ENCODE measurements at regions not wholly inside any gene's neighbourhood (a gene's known extent, or its start where the extent isn't known, plus 50 kb on each side); places are given as distances from the start of the nearest gene placed in this dataset.

GRCh38 chr9:81532251-81532650 is 157.1 kb downstream of the TLE1 start:
- no peak for DNase-seq
- in situ Hi-C loops (cut with HindIII; ENCODE audit: low pct_ligation_motif_present, low pct_unique_long_range_greater_than_20kb, low sequenced_read_pairs) = no loop called here

GRCh38 chr9:81531511-81531910 is 157.8 kb downstream of the TLE1 start:
- in situ Hi-C loops (cut with HindIII; ENCODE audit: low pct_ligation_motif_present, low pct_unique_long_range_greater_than_20kb, low sequenced_read_pairs) = no loop called here

GRCh38 chr9:81530846-81531245 is 158.5 kb downstream of the TLE1 start:
- in situ Hi-C loops (cut with HindIII; ENCODE audit: low pct_ligation_motif_present, low pct_unique_long_range_greater_than_20kb, low sequenced_read_pairs) = no loop called here

More at GRCh38 chr9:81531511-81531910, 157.8 kb downstream of the TLE1 start:
- no peak for DNase-seq

GRCh38 chr9:81530310-81530810 is 159.0 kb downstream of the TLE1 start:
- no peak for DNase-seq
- in situ Hi-C loops (cut with HindIII; ENCODE audit: low pct_ligation_motif_present, low pct_unique_long_range_greater_than_20kb, low sequenced_read_pairs) = no loop called here

More at GRCh38 chr9:81530846-81531245, 158.5 kb downstream of the TLE1 start:
- DNase-seq = no peak

- in situ Hi-C loops (cut with HindIII; ENCODE audit: low pct_ligation_motif_present, low pct_unique_long_range_greater_than_20kb, low sequenced_read_pairs) = no loop called here
- peak; percentile 8 for DNase-seq
Observed at GRCh38 chr9:81529556-81530193, 159.7 kb downstream of the TLE1 start.

GRCh38 chr9:81526587-81526986 is 162.8 kb downstream of the TLE1 start:
- no peak for DNase-seq
- in situ Hi-C loops (cut with HindIII; ENCODE audit: low pct_ligation_motif_present, low pct_unique_long_range_greater_than_20kb, low sequenced_read_pairs) = no loop called here

- in situ Hi-C loops (cut with HindIII; ENCODE audit: low pct_ligation_motif_present, low pct_unique_long_range_greater_than_20kb, low sequenced_read_pairs) = no loop called here
- DNase-seq = peak; percentile 74
Observed at GRCh38 chr9:81522716-81523551, 166.4 kb downstream of the TLE1 start.

GRCh38 chr9:81521892-81522291 is 167.5 kb downstream of the TLE1 start:
- no peak for DNase-seq
- in situ Hi-C loops (cut with HindIII; ENCODE audit: low pct_ligation_motif_present, low pct_unique_long_range_greater_than_20kb, low sequenced_read_pairs) = no loop called here

GRCh38 chr9:81519816-81520495 is 169.4 kb downstream of the TLE1 start:
- in situ Hi-C loops (cut with HindIII; ENCODE audit: low pct_ligation_motif_present, low pct_unique_long_range_greater_than_20kb, low sequenced_read_pairs) = no loop called here
- DNase-seq = no peak

- no peak for DNase-seq
- in situ Hi-C loops (cut with HindIII; ENCODE audit: low pct_ligation_motif_present, low pct_unique_long_range_greater_than_20kb, low sequenced_read_pairs) = no loop called here
Observed at GRCh38 chr9:81517954-81518353, 171.4 kb downstream of the TLE1 start.

- no peak for DNase-seq
- in situ Hi-C loops (cut with HindIII; ENCODE audit: low pct_ligation_motif_present, low pct_unique_long_range_greater_than_20kb, low sequenced_read_pairs) = no loop called here
Observed at GRCh38 chr9:81513059-81513458, 176.3 kb downstream of the TLE1 start.

GRCh38 chr9:81512641-81513040 is 176.7 kb downstream of the TLE1 start:
- no peak for DNase-seq
- in situ Hi-C loops (cut with HindIII; ENCODE audit: low pct_ligation_motif_present, low pct_unique_long_range_greater_than_20kb, low sequenced_read_pairs) = no loop called here

GRCh38 chr9:81508476-81508875 is 180.9 kb downstream of the TLE1 start:
- in situ Hi-C loops (cut with HindIII; ENCODE audit: low pct_ligation_motif_present, low pct_unique_long_range_greater_than_20kb, low sequenced_read_pairs) = no loop called here
- DNase-seq = no peak

GRCh38 chr9:81506941-81507864 is 182.1 kb downstream of the TLE1 start:
- DNase-seq = no peak
- in situ Hi-C loops (cut with HindIII; ENCODE audit: low pct_ligation_motif_present, low pct_unique_long_range_greater_than_20kb, low sequenced_read_pairs) = no loop called here

- in situ Hi-C loops (cut with HindIII; ENCODE audit: low pct_ligation_motif_present, low pct_unique_long_range_greater_than_20kb, low sequenced_read_pairs) = no loop called here
- DNase-seq = no peak
Observed at GRCh38 chr9:81499594-81499993, 189.8 kb downstream of the TLE1 start.

GRCh38 chr9:81499021-81499454 is 190.3 kb downstream of the TLE1 start:
- no peak for DNase-seq
- in situ Hi-C loops (cut with HindIII; ENCODE audit: low pct_ligation_motif_present, low pct_unique_long_range_greater_than_20kb, low sequenced_read_pairs) = no loop called here

GRCh38 chr9:81498576-81498975 is 190.8 kb downstream of the TLE1 start:
- in situ Hi-C loops (cut with HindIII; ENCODE audit: low pct_ligation_motif_present, low pct_unique_long_range_greater_than_20kb, low sequenced_read_pairs) = no loop called here
- no peak for DNase-seq

- no peak for DNase-seq
- in situ Hi-C loops (cut with HindIII; ENCODE audit: low pct_ligation_motif_present, low pct_unique_long_range_greater_than_20kb, low sequenced_read_pairs) = no loop called here
Observed at GRCh38 chr9:81497091-81497490, 192.3 kb downstream of the TLE1 start.
